GM04503 (cell line): ENCODE measurements at regions not wholly inside any gene's neighbourhood (a gene's known extent, or its start where the extent isn't known, plus 50 kb on each side); places are given as distances from the start of the nearest gene placed in this dataset.
"Not testable (repeated sequence)": the region's sequence is repeated elsewhere in the genome, so short reads cannot be mapped to it uniquely, and the experiment has no call there.

Source experiments
- DNase-seq: peaks from one replicate; pipeline ENCODE4 v3.0.0-alpha.2; 2012; ENCODE audit warnings: low read depth

GRCh38 chr20:1810926-1811620 is 84.1 kb upstream of the SIRPA start:
- no peak for DNase-seq

GRCh38 chr20:1810572-1810925 is 84.7 kb upstream of the SIRPA start:
- DNase-seq = no peak

GRCh38 chr20:1809611-1810510 is 85.3 kb upstream of the SIRPA start:
- no peak for DNase-seq

- DNase-seq = peak; percentile 77
Observed at GRCh38 chr20:1809131-1809572, 86.1 kb upstream of the SIRPA start.

GRCh38 chr20:1808101-1808500 is 87.1 kb upstream of the SIRPA start:
- no peak for DNase-seq

GRCh38 chr20:1807394-1807793 is 87.8 kb upstream of the SIRPA start:
- DNase-seq = no peak

- no peak for DNase-seq
Observed at GRCh38 chr20:1806456-1806855, 88.8 kb upstream of the SIRPA start.

GRCh38 chr20:1805816-1806215 is 89.4 kb upstream of the SIRPA start:
- DNase-seq = no peak

- DNase-seq = no peak
Observed at GRCh38 chr20:1805161-1805581, 90.0 kb upstream of the SIRPA start.

- DNase-seq = no peak
Observed at GRCh38 chr20:1804554-1804956, 90.7 kb upstream of the SIRPA start.

- DNase-seq = no peak
Observed at GRCh38 chr20:1803932-1804501, 91.2 kb upstream of the SIRPA start.

GRCh38 chr20:1803061-1803931 is 91.9 kb upstream of the SIRPA start:
- DNase-seq = no peak

GRCh38 chr20:1802385-1803060 is 92.7 kb upstream of the SIRPA start:
- DNase-seq = no peak

GRCh38 chr20:1801929-1802306 is 93.3 kb upstream of the SIRPA start:
- DNase-seq = no peak

- DNase-seq = no peak
Observed at GRCh38 chr20:1801225-1801928, 93.8 kb upstream of the SIRPA start.

- no peak for DNase-seq
Observed at GRCh38 chr20:1800777-1801176, 94.4 kb upstream of the SIRPA start.

GRCh38 chr20:1800180-1800579 is 95.0 kb upstream of the SIRPA start:
- no peak for DNase-seq

- not testable (repeated sequence) for DNase-seq
Observed at GRCh38 chr20:1799746-1800145, 95.5 kb upstream of the SIRPA start.

GRCh38 chr20:1798982-1799381 is 96.2 kb upstream of the SIRPA start:
- no peak for DNase-seq

- DNase-seq = no peak
Observed at GRCh38 chr20:1793821-1794220, 101.4 kb upstream of the SIRPA start.

- no peak for DNase-seq
Observed at GRCh38 chr20:1792274-1792673, 102.9 kb upstream of the SIRPA start.
